Naive B cell (primary cell): ENCODE measurements at regions not wholly inside any gene's neighbourhood (a gene's known extent, or its start where the extent isn't known, plus 50 kb on each side); places are given as distances from the start of the nearest gene placed in this dataset.
A peak's percentile ranks its signal among the peaks of the same experiment; 100 is the strongest.
"Not testable (repeated sequence)": the region's sequence is repeated elsewhere in the genome, so short reads cannot be mapped to it uniquely, and the experiment has no call there.

Experiments used
- ATAC-seq, 2 donors: fragments of 150-1000 bp; cut with Tn5 transposase; 2 replicates each; pipeline ENCODE4 v1.10.0; 2021; ENCODE audit warnings: low read depth in 2 of 2, mild to moderate bottlenecking in 2 of 2, moderate library complexity in 2 of 2
- DNase-seq: peaks from one replicate; pipeline ENCODE4 v3.0.0; 2022
- H3K27ac Mint-ChIP-seq, 6 donors: one replicate each; pipeline ENCODE4 v1.8.0; 2020 to 2022; ENCODE audit warnings: mild to moderate bottlenecking in 6 of 6, mixed read lengths in 6 of 6, moderate library complexity in 5 of 6, inconsistent platforms in 2 of 6
- H3K27me3 Mint-ChIP-seq, 3 donors: one replicate each; pipeline ENCODE4 v1.8.0; 2021 to 2022; ENCODE audit warnings: mixed read lengths in 3 of 3, mild to moderate bottlenecking in 1 of 3
- H3K36me3 Mint-ChIP-seq, 2 donors: one replicate each; pipeline ENCODE4 v1.8.0; 2020 to 2022; ENCODE audit warnings: mixed read lengths in 2 of 2, inconsistent platforms in 1 of 2, mild to moderate bottlenecking in 1 of 2
- H3K4me1 Mint-ChIP-seq, 3 donors: one replicate each; pipeline ENCODE4 v1.8.0; 2020 to 2022; ENCODE audit warnings: mixed read lengths in 3 of 3, inconsistent platforms in 1 of 3, mild to moderate bottlenecking in 1 of 3, moderate library complexity in 1 of 3
- H3K4me3 Mint-ChIP-seq, 8 donors: one replicate each; pipeline ENCODE4 v1.8.0; 2020 to 2022; ENCODE audit warnings: mild to moderate bottlenecking in 8 of 8, mixed read lengths in 8 of 8, moderate library complexity in 8 of 8, inconsistent platforms in 2 of 8
- H3K9me3 Mint-ChIP-seq, 7 donors: one replicate each; pipeline ENCODE4 v1.8.0; 2020 to 2022; ENCODE audit warnings: mixed read lengths in 7 of 7, mild to moderate bottlenecking in 5 of 7, inconsistent platforms in 2 of 7, moderate library complexity in 1 of 7

- H3K27ac Mint-ChIP-seq = no peak overlapping the region
- H3K27me3 Mint-ChIP-seq = peaks cover 24 to 46% (median 31%) of the 10 kb centered on the region in 3 donors
- ATAC-seq (no peak), DNase-seq (no peak)
- H3K36me3 Mint-ChIP-seq = no peaks in the 10 kb centered on the region
- H3K9me3 Mint-ChIP-seq = peaks cover 0 to 8% (median 0%) of the 10 kb centered on the region in 7 donors
- H3K4me3 Mint-ChIP-seq = no peak overlapping the region
- H3K4me1 Mint-ChIP-seq = no peaks in the 10 kb centered on the region
Observed at GRCh38 chr16:22699356-22699755, 114.6 kb upstream of the HS3ST2 start.

- H3K27me3 Mint-ChIP-seq = peaks cover 30 to 38% (median 38%) of the 10 kb centered on the region in 3 donors
- H3K4me1 Mint-ChIP-seq = no peaks in the 10 kb centered on the region
- DNase-seq = no peak
- H3K4me3 Mint-ChIP-seq = no peak overlapping the region
- H3K9me3 Mint-ChIP-seq = peaks cover 0 to 7% (median 0%) of the 10 kb centered on the region in 7 donors
- ATAC-seq = no peak
- H3K27ac Mint-ChIP-seq = no peak overlapping the region
- no peaks in the 10 kb centered on the region for H3K36me3 Mint-ChIP-seq
Observed at GRCh38 chr16:22705799-22706198, 108.2 kb upstream of the HS3ST2 start.

GRCh38 chr16:22710326-22710725 is 103.6 kb upstream of the HS3ST2 start:
- H3K27me3 Mint-ChIP-seq = peaks cover 15 to 29% (median 22%) of the 10 kb centered on the region in 3 donors
- ATAC-seq = no peak

GRCh38 chr16:22711847-22712246 is 102.1 kb upstream of the HS3ST2 start:
- Mint-ChIP-seq H3K9me3 (peaks cover 5 to 40% (median 18%) of the 10 kb centered on the region in 7 donors), H3K27me3 (peaks cover 6 to 22% (median 22%) of the 10 kb centered on the region in 3 donors), H3K36me3 (peaks cover 0 to 9% of the 10 kb centered on the region in 2 donors), H3K4me3 (no peak overlapping the region), H3K4me1 (no peaks in the 10 kb centered on the region), H3K27ac (no peak overlapping the region)
- DNase-seq = no peak
- ATAC-seq = no peak

More at GRCh38 chr16:22710326-22710725, 103.6 kb upstream of the HS3ST2 start:
- Mint-ChIP-seq H3K9me3 (peaks cover 5 to 40% (median 18%) of the 10 kb centered on the region in 7 donors), H3K36me3 (peaks cover 0 to 9% of the 10 kb centered on the region in 2 donors), H3K4me3 (no peak overlapping the region), H3K27ac (no peak overlapping the region), H3K4me1 (no peaks in the 10 kb centered on the region)
- DNase-seq = no peak

GRCh38 chr16:22712471-22712870 is 101.5 kb upstream of the HS3ST2 start:
- no peak overlapping the region for H3K27ac Mint-ChIP-seq
- H3K27me3 Mint-ChIP-seq = peaks cover under 1 to 21% (median 18%) of the 10 kb centered on the region in 3 donors
- H3K4me3 Mint-ChIP-seq = no peak overlapping the region
- H3K36me3 Mint-ChIP-seq = peaks cover 0 to 9% of the 10 kb centered on the region in 2 donors
- ATAC-seq (no peak), DNase-seq (no peak)
- no peaks in the 10 kb centered on the region for H3K4me1 Mint-ChIP-seq
- peaks cover 5 to 40% (median 18%) of the 10 kb centered on the region in 7 donors for H3K9me3 Mint-ChIP-seq

- not testable (repeated sequence) for H3K4me3 Mint-ChIP-seq, H3K36me3 Mint-ChIP-seq, H3K4me1 Mint-ChIP-seq, DNase-seq, ATAC-seq
- Mint-ChIP-seq H3K27ac (peak overlapping the region in 2 of 6 donors; percentile 37 to 85), H3K9me3 (peaks cover 4 to 29% (median 11%) of the 10 kb centered on the region in 7 donors), H3K27me3 (peaks cover 11 to 24% (median 18%) of the 10 kb centered on the region in 3 donors)
Observed at GRCh38 chr16:22718598-22718997, 95.4 kb upstream of the HS3ST2 start.

GRCh38 chr16:22719945-22720344 is 94.0 kb upstream of the HS3ST2 start:
- H3K27ac Mint-ChIP-seq = no peak overlapping the region
- DNase-seq (no peak), ATAC-seq (no peak)
- peaks cover 0 to 8% of the 10 kb centered on the region in 2 donors for H3K36me3 Mint-ChIP-seq
- no peak overlapping the region for H3K4me3 Mint-ChIP-seq
- H3K9me3 Mint-ChIP-seq = peaks cover 0 to 18% (median 8%) of the 10 kb centered on the region in 7 donors
- H3K4me1 Mint-ChIP-seq = no peaks in the 10 kb centered on the region
- H3K27me3 Mint-ChIP-seq = peaks cover 15 to 24% (median 19%) of the 10 kb centered on the region in 3 donors

GRCh38 chr16:22721511-22722100 is 92.4 kb upstream of the HS3ST2 start:
- Mint-ChIP-seq H3K36me3 (peaks cover 0 to 8% of the 10 kb centered on the region in 2 donors), H3K4me3 (no peak overlapping the region), H3K27ac (peak overlapping the region in 1 of 6 donors; percentile 33), H3K27me3 (peaks cover 13 to 24% (median 19%) of the 10 kb centered on the region in 3 donors), H3K9me3 (peaks cover 0 to 16% (median 8%) of the 10 kb centered on the region in 7 donors), H3K4me1 (no peaks in the 10 kb centered on the region)
- no peak for ATAC-seq
- no peak for DNase-seq

GRCh38 chr16:22722551-22723541 is 91.1 kb upstream of the HS3ST2 start:
- DNase-seq, ATAC-seq, H3K4me1 Mint-ChIP-seq, H3K36me3 Mint-ChIP-seq, H3K27ac Mint-ChIP-seq, H3K4me3 Mint-ChIP-seq: not testable (repeated sequence)
- H3K9me3 Mint-ChIP-seq = peaks cover 0 to 16% (median 8%) of the 10 kb centered on the region in 7 donors
- H3K27me3 Mint-ChIP-seq = peaks cover 13 to 28% (median 28%) of the 10 kb centered on the region in 3 donors

- ATAC-seq (no peak), DNase-seq (no peak)
- H3K27me3 Mint-ChIP-seq = peaks cover 14 to 25% (median 19%) of the 10 kb centered on the region in 3 donors
- H3K4me1 Mint-ChIP-seq = no peaks in the 10 kb centered on the region
- H3K36me3 Mint-ChIP-seq = no peaks in the 10 kb centered on the region
- no peak overlapping the region for H3K27ac Mint-ChIP-seq
- H3K9me3 Mint-ChIP-seq = peaks cover 0 to 6% (median 0%) of the 10 kb centered on the region in 7 donors
- H3K4me3 Mint-ChIP-seq = no peak overlapping the region
Observed at GRCh38 chr16:22726868-22727267, 87.1 kb upstream of the HS3ST2 start.

- no peak overlapping the region for H3K4me3 Mint-ChIP-seq
- H3K4me1 Mint-ChIP-seq = peaks cover 0 to 2% (median 0%) of the 10 kb centered on the region in 3 donors
- H3K36me3 Mint-ChIP-seq = no peaks in the 10 kb centered on the region
- H3K9me3 Mint-ChIP-seq = peaks cover 0 to 4% (median 0%) of the 10 kb centered on the region in 7 donors
- H3K27ac Mint-ChIP-seq = no peak overlapping the region
- no peak for ATAC-seq
- DNase-seq = no peak
- H3K27me3 Mint-ChIP-seq = peaks cover 16 to 28% (median 16%) of the 10 kb centered on the region in 3 donors
Observed at GRCh38 chr16:22727285-22728166, 86.4 kb upstream of the HS3ST2 start.

- Mint-ChIP-seq H3K4me3 (no peak overlapping the region), H3K4me1 (peaks cover 0 to 3% (median 0%) of the 10 kb centered on the region in 3 donors), H3K27ac (no peak overlapping the region), H3K27me3 (peaks cover 16 to 33% (median 22%) of the 10 kb centered on the region in 3 donors), H3K9me3 (peaks cover 0 to 4% (median 0%) of the 10 kb centered on the region in 7 donors), H3K36me3 (no peaks in the 10 kb centered on the region)
- ATAC-seq (no peak), DNase-seq (no peak)
Observed at GRCh38 chr16:22728167-22728836, 85.7 kb upstream of the HS3ST2 start.
